ENCODE measurements at regions not wholly inside any gene's neighbourhood (a gene's known extent, or its start where the extent isn't known, plus 50 kb on each side); places are given as distances from the start of the nearest gene placed in this dataset.

- Histone ChIP-seq H3K36me3 (no peaks in the 10 kb centered on the region), H3K27ac (no peak overlapping the region), H3K9me3 (no peaks in the 10 kb centered on the region), H3K27me3 (no peaks in the 10 kb centered on the region), H3K4me3 (no peak overlapping the region), H3K4me1 (no peaks in the 10 kb centered on the region)
- ATAC-seq (ENCODE audit: low FRiP score in 2 of 2) (no peak), DNase-seq (no peak)
- TF ChIP-seq POLR2AphosphoS5 (IDR thresholded peaks at IDR 0.05), result no peak
- TF ChIP-seq CTCF (IDR thresholded peaks at IDR 0.05), result no peak
- TF ChIP-seq EP300 (IDR thresholded peaks at IDR 0.05), result no peak
- TF ChIP-seq POLR2A (IDR thresholded peaks at IDR 0.05), result no peak
- WGBS, 2 donors, result 79% methylated on average over 1 of the region's 1 CpG
Observed at GRCh38 chr18:24536834-24537233, 76.4 kb downstream of the HRH4 start.

GRCh38 chr18:24538414-24539264 is 78.2 kb downstream of the HRH4 start:
- no peak for ATAC-seq (ENCODE audit: low FRiP score in 2 of 2)
- Histone ChIP-seq H3K27me3 (no peaks in the 10 kb centered on the region), H3K4me3 (no peak overlapping the region), H3K9me3 (no peaks in the 10 kb centered on the region), H3K27ac (no peak overlapping the region), H3K4me1 (no peaks in the 10 kb centered on the region), H3K36me3 (no peaks in the 10 kb centered on the region)
- 57 to 62% methylated on average over 5 of the region's 5 CpGs for WGBS, 2 donors
- no peak for TF ChIP-seq POLR2AphosphoS5 (IDR thresholded peaks at IDR 0.05)
- DNase-seq, result no peak

- TF ChIP-seq POLR2A (IDR thresholded peaks at IDR 0.05), result no peak
- TF ChIP-seq CTCF (IDR thresholded peaks at IDR 0.05), result no peak
- TF ChIP-seq EP300 (IDR thresholded peaks at IDR 0.05), result no peak
- TF ChIP-seq POLR2AphosphoS5 (IDR thresholded peaks at IDR 0.05), result no peak
- no peaks in the 10 kb centered on the region for H3K36me3 ChIP-seq
- WGBS, 2 donors, result 46 to 76% methylated on average over 4 of the region's 4 CpGs
- no peaks in the 10 kb centered on the region for H3K9me3 ChIP-seq
- DNase-seq (no peak), ATAC-seq (ENCODE audit: low FRiP score in 2 of 2) (no peak)
- no peaks in the 10 kb centered on the region for H3K27me3 ChIP-seq
- no peak overlapping the region for H3K27ac ChIP-seq
- no peaks in the 10 kb centered on the region for H3K4me1 ChIP-seq
- no peak overlapping the region for H3K4me3 ChIP-seq
Observed at GRCh38 chr18:24539866-24540617, 79.6 kb downstream of the HRH4 start.

- no peak for DNase-seq
- 81 to 84% methylated on average over 8 of the region's 8 CpGs for WGBS, 2 donors
- H3K4me3 ChIP-seq, result no peak overlapping the region
- H3K4me1 ChIP-seq, result no peaks in the 10 kb centered on the region
- ATAC-seq (ENCODE audit: low FRiP score in 2 of 2), result no peak
- H3K9me3 ChIP-seq, result no peaks in the 10 kb centered on the region
- TF ChIP-seq POLR2AphosphoS5 (IDR thresholded peaks at IDR 0.05) (no peak), POLR2A (IDR thresholded peaks at IDR 0.05) (no peak), EP300 (IDR thresholded peaks at IDR 0.05) (no peak), CTCF (IDR thresholded peaks at IDR 0.05) (no peak)
- no peaks in the 10 kb centered on the region for H3K36me3 ChIP-seq
- no peaks in the 10 kb centered on the region for H3K27me3 ChIP-seq
- no peak overlapping the region for H3K27ac ChIP-seq
Observed at GRCh38 chr18:24540896-24541295, 80.5 kb downstream of the HRH4 start.

- ATAC-seq (ENCODE audit: low FRiP score in 2 of 2) (no peak), DNase-seq (no peak)
- Histone ChIP-seq H3K4me3 (no peak overlapping the region), H3K36me3 (no peaks in the 10 kb centered on the region), H3K27ac (no peak overlapping the region), H3K9me3 (no peaks in the 10 kb centered on the region), H3K4me1 (no peaks in the 10 kb centered on the region), H3K27me3 (no peaks in the 10 kb centered on the region)
- 72 to 73% methylated on average over 4 of the region's 4 CpGs for whole genome bisulfite sequencing, 2 donors
- TF ChIP-seq CTCF (IDR thresholded peaks at IDR 0.05) (no peak), EP300 (IDR thresholded peaks at IDR 0.05) (no peak), POLR2A (IDR thresholded peaks at IDR 0.05) (no peak), POLR2AphosphoS5 (IDR thresholded peaks at IDR 0.05) (no peak)
Observed at GRCh38 chr18:24543086-24543794, 82.8 kb downstream of the HRH4 start.
